GM19035 (cell line): ENCODE measurements at regions not wholly inside any gene's neighbourhood (a gene's known extent, or its start where the extent isn't known, plus 50 kb on each side); places are given as distances from the start of the nearest gene placed in this dataset.
A peak's percentile ranks its signal among the peaks of the same experiment; 100 is the strongest.

Experiments
- ATAC-seq: cut with Tn5 transposase; IDR thresholded peaks from one replicate; pipeline ENCODE4 v1.9.1; 2021; ENCODE audit not compliant: unreplicated experiment

GRCh38 chr2:183283209-183283608 lies 159.0 kb downstream of the NUP35 start:
- ATAC-seq = no peak

DNA sequence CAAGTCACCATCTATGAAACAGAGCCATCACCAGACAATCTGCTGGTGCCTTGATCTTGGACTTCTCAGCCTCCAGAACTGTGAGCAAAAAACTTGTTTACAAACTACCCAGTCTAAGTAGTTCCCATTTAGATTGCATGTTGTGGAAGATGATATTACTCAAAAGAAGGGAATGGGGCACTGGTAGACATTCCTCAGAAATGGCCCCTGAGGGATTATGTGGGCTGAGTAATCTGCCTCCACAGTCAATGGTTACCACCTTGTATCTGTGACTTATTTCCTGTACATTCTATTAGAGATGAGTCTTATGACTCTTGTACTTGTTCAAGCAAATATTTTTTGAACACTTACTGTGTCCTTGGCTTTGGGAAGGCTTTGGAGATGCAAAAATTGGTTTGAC lies 160.4 kb downstream of the NUP35 start:
- ATAC-seq = no peak

GRCh38 chr2:183291436-183291835 lies 167.2 kb downstream of the NUP35 start:
- no peak for ATAC-seq

DNA sequence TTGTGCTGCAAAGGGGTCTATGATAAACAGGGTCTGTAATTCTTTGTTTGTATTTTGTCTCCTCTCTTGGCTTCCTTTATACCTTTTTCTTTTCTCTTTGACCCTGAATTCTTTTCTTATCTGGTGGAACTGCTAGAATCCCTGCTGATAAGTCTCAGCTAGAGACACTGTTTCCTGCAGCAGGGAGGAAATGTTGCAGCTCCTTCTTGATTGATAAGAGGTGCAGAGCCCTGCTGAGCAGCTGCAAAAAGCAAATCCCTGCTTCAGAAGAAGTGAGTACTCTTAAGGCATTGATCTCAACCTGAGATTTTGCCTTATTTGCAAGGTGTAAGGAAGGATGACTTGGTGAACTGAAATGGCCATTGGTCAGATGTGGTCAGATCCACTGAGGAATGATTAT lies 167.8 kb downstream of the NUP35 start:
- no peak for ATAC-seq

- ATAC-seq = no peak
Observed at GRCh38 chr2:183339311-183339710, 215.1 kb downstream of the NUP35 start.

GRCh38 chr2:183341057-183341456 lies 216.8 kb downstream of the NUP35 start:
- no peak for ATAC-seq

DNA sequence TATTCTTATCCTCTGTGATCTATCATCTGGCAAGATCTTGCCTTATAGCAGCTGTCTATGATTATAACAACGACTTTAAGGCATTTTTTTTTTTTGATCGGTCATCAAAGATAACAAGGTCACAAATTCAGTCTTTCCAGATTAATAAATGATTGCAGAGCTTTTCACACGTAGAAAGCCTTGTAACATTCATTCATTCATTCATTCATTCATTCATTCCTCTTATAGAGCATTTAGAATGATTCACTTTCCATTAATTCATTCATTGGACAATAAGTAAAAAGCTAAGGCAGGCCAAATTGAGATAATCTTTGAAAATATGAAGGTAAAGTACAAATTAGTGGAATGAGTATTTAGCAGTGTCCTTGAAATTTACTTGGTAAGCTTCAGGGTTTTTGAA lies 223.7 kb downstream of the NUP35 start:
- ATAC-seq = no peak

GRCh38 chr2:183348492-183348891 lies 224.2 kb downstream of the NUP35 start:
- peak; percentile 80 for ATAC-seq

- peak; percentile 43 for ATAC-seq
Observed at GRCh38 chr2:183349091-183349490, 224.8 kb downstream of the NUP35 start.

GRCh38 chr2:183359867-183360266 lies 235.6 kb downstream of the NUP35 start:
- ATAC-seq = no peak

DNA sequence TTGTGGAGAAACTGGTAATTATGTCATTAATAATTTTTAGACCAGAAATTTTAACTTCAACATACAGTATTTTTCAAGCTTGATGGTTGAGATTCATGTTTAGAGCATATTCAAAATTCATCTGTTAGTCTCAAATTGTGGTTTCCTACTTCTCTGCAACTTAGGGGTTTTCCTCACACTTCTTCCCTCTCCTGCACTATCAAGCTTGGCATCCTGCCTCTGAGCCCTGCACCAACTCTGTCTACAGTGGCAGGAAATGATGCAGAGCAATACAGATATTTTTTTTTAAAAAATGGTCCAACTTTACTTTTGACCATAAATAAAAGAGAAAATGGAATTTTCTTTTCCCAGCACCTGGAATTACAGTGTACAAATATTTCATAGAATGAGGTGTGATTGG lies 247.3 kb downstream of the NUP35 start:
- ATAC-seq = no peak

DNA sequence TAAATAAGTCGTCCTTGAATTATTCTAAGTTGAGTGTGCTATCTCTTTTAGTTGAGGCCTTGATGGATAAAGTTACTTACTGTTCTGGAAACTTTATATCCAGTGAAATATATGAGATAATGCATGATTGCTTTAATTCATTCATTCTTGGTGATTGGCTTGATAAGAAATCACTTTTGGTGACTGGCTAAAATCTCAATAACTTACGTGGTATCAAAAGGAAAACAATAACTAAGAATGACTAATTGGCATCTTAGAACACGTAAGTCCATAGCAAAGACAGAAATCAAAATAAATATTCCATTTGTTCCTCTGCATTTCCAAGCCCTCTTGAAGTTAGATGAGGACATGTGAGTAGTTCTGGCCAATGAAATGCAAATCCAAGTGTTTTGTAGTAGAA lies 251.6 kb downstream of the NUP35 start:
- no peak for ATAC-seq

DNA sequence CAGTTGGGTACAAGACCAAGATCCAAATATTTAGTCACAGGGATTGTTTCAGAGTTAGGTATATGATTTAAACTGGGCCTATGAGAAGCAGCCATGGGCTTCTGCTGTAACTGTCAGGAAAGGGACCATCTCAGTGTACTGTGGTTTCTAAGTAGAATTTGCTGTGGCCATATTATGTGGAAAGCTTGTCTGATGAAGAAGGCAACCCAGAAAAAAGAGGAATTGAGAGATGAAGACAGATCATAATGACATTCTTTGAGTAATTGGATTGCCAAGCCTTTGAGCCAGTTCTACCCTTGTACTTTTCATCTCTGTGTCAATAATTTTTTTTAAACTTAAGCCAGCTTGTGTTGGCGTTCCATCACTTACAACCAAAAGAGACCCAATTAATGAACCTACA lies 259.6 kb downstream of the NUP35 start:
- no peak for ATAC-seq

DNA sequence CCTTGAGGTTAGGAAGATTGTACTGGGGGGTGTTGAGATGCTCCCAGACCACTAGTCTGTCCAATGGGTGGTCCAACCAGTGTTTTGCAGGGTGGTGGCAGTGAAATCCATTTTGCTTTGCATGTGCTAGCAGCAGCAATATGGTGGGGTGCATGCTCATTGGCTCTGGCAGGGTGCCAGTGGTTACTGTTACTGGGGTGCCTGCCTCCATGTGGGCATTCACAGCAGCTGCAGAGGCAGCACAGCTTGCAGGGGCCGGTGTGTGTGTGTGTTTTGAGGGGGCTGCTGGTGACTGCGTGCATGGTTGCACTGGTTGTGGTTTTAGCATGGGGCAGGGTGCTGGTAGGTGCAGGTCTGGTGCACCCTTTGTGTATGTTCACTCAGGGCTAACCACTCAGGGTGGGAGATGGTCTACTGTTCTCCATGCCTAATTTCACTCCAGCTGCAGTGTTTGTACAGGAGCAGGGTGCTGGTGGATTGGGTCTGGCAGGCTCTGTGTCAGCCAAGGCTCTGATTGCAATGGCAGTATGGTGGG lies 265.4 kb downstream of the NUP35 start:
- no peak for ATAC-seq

GRCh38 chr2:183390109-183390508 lies 265.9 kb downstream of the NUP35 start:
- no peak for ATAC-seq

GRCh38 chr2:183404392-183404791 lies 280.1 kb downstream of the NUP35 start:
- ATAC-seq = no peak

DNA sequence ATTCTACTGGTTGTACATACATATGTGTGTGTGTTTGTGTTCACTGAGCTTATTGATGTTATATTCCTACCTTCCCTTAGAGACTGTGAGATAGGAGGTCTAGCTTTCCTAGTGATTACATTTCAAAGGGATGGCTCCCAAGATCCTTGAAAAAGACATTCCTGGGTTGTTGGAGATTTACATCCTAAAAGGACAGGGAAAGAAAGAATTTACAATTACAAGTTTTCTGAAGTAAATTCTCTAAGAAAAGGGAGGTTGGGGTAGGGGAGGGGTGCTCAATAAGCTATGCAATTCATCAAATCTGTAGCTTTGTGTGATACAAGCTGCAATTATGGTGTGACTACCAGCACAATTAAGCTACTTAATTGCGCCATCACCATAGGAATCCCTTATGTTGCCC lies 284.3 kb downstream of the NUP35 start:
- ATAC-seq = no peak

DNA sequence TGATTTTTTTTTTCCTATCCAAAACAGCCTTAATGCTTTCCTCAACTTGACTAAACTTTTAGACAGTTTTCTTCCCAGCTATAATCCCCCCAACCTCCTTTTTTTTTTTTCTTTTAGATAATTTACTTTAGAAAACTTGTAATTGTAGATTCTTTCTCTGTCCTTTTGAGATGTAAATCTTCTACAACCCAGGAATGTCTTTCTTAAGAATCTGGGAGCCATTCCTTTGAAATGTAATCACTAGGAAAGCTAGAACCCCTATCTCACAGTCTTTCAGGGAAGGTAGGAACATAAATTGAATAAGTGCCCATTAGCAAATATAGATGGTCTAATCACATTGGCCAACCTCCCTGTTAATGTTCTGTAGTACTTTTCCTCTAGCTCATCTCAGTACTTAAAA lies 285.4 kb downstream of the NUP35 start:
- ATAC-seq = no peak

DNA sequence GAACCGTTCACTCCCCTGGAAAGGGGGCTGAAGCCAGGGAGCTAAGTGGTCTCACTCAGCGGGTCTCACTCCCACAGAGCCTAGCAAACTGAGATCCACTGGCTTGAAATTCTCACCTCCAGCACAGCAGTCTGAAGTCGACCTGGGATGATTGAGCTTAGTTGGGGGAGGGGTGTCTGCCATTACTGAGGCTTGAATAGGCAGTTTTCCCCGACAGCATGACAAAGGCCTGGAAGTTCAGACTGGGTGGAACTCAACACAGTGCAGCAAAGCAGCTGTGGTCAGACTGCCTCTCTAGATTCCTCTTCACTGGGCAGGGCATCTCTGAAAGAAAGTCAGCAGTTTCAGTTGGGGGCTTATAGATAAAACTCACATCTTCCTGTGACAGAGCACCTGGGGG lies 292.5 kb downstream of the NUP35 start:
- no peak for ATAC-seq

GRCh38 chr2:183426825-183427224 lies 302.6 kb downstream of the NUP35 start:
- ATAC-seq = no peak

DNA sequence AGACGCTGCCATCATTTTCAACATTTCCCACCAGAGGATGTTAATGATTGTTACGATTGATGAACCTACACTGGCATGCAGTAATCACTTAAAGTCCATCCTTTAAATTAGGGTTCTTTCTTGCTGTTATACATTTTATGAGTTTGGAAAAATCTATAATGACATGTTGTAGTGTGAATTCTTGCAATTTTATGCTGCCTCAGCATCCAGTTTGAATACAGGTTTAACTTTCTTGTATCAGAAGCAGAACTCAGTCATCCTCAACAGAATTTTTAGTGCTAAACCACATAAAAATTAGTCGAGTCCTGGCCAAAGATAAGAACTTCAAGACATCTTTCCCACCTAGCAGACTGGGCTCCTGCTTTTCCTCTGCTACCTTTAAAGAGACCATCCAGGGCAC lies 303.3 kb downstream of the NUP35 start:
- ATAC-seq = no peak

GRCh38 chr2:183428881-183429280 lies 304.6 kb downstream of the NUP35 start:
- ATAC-seq = no peak

DNA sequence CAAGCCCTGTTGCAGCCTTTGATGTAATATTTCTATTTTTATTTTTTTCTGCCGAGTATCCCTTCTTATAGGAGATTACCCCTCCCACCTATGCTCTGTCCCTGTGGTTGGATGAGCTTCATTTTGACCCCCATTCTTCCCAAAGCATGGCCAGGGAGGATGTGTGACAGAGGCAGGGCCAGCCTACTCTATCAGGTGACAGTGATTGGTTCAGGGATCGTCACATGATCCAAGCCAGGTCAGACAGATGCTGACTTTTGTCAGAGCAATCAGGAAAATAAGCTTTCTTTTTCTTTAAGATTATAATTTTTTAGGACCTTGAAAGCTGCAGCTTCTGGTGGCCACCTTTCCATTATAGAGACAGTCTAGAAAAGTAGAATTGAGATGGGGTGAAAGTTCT lies 314.3 kb downstream of the NUP35 start:
- ATAC-seq = no peak

DNA sequence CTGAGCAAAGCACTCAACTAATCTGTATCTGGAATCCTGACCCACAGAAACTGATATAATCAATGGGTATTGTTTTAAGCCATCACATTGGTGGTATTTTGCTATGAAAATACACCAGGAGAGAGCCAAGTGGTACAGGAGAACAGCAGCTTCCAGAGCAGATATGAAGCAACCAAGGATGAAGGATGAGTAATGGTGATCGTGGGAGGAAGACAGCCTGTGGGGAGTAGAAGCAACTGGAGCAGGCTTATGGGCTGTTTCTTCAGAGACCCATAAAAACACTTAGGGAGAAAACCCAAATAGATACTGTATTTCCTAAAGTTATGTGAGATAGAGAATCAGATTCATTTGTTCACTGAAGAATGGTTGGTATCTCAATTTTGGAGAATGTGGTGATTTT lies 330.8 kb downstream of the NUP35 start:
- no peak for ATAC-seq
